Neutrophil (primary cell): ENCODE measurements at regions not wholly inside any gene's neighbourhood (a gene's known extent, or its start where the extent isn't known, plus 50 kb on each side); places are given as distances from the start of the nearest gene placed in this dataset.

Source experiments
- H3K27ac ChIP-seq: fragments of 200-600 bp; sonication (generic); 2 replicates; pipeline ENCODE4 v1.5.1; 2016; ENCODE audit warnings: mild to moderate bottlenecking, moderate library complexity
- H3K27me3 ChIP-seq: fragments of 200-600 bp; sonication (generic); 2 replicates; pipeline ENCODE4 v1.6.0; 2016; ENCODE audit warnings: mild to moderate bottlenecking
- H3K36me3 ChIP-seq: fragments of 200-600 bp; sonication (generic); 2 replicates; pipeline ENCODE4 v1.5.1; 2017
- H3K4me1 ChIP-seq, 2 experiments: fragments of 200-600 bp in 1 of 2; sonication (generic) in 1 of 2; 1 replicate in 1 of 2; 2 replicates in 1 of 2; pipeline versions ENCODE4 v1.5.1 to v1.6.1; 2013 to 2016; ENCODE audit warnings: low read depth in 1 of 2, low read length in 1 of 2, mild to moderate bottlenecking in 1 of 2, moderate library complexity in 1 of 2; ENCODE audit not compliant: control insufficient read depth in 1 of 2, insufficient read depth in 1 of 2
- H3K4me3 ChIP-seq, 2 experiments: fragments of 200-600 bp in 1 of 2; sonication (generic) in 1 of 2; 1 replicate in 1 of 2; 2 replicates in 1 of 2; pipeline ENCODE4 v1.5.1; 2013 to 2016; ENCODE audit warnings: low read depth in 1 of 2, low read length in 1 of 2, mild to moderate bottlenecking in 1 of 2, moderate library complexity in 1 of 2
- H3K9me3 ChIP-seq: fragments of 200-600 bp; sonication (generic); 2 replicates; pipeline ENCODE4 v1.5.1; 2016
- CTCF ChIP-seq: fragments of 200-600 bp; sonication (generic); IDR thresholded peaks from 2 replicates; pipeline ENCODE4 v1.5.1; 2016; ENCODE audit warnings: antibody characterized with exemption

- H3K27me3 ChIP-seq = peaks cover 59% of the 10 kb centered on the region
- no peak overlapping the region for H3K27ac ChIP-seq
- H3K4me3 ChIP-seq = no peak overlapping the region
- no peaks in the 10 kb centered on the region for H3K4me1 ChIP-seq
- TF ChIP-seq CTCF = no peak
- no peaks in the 10 kb centered on the region for H3K36me3 ChIP-seq
- H3K9me3 ChIP-seq = no peaks in the 10 kb centered on the region
Observed at GRCh38 chr11:115654792-115655191, 150.6 kb upstream of the CADM1 start.

- no peaks in the 10 kb centered on the region for H3K9me3 ChIP-seq
- H3K36me3 ChIP-seq = no peaks in the 10 kb centered on the region
- TF ChIP-seq CTCF = no peak
- no peak overlapping the region for H3K4me3 ChIP-seq
- no peaks in the 10 kb centered on the region for H3K4me1 ChIP-seq
- no peak overlapping the region for H3K27ac ChIP-seq
- H3K27me3 ChIP-seq = peaks cover 55% of the 10 kb centered on the region
Observed at GRCh38 chr11:115653926-115654325, 149.7 kb upstream of the CADM1 start.

GRCh38 chr11:115653076-115653475, 148.9 kb upstream of the CADM1 start:
- Histone ChIP-seq H3K4me1 (no peaks in the 10 kb centered on the region), H3K36me3 (no peaks in the 10 kb centered on the region), H3K4me3 (no peak overlapping the region), H3K9me3 (no peaks in the 10 kb centered on the region), H3K27me3 (peaks cover 52% of the 10 kb centered on the region), H3K27ac (no peak overlapping the region)
- no peak for TF ChIP-seq CTCF

- Histone ChIP-seq H3K27me3 (peaks cover 46% of the 10 kb centered on the region), H3K27ac (no peak overlapping the region), H3K9me3 (no peaks in the 10 kb centered on the region), H3K4me3 (no peak overlapping the region), H3K4me1 (no peaks in the 10 kb centered on the region), H3K36me3 (no peaks in the 10 kb centered on the region)
- no peak for TF ChIP-seq CTCF
Observed at GRCh38 chr11:115652496-115652895, 148.3 kb upstream of the CADM1 start.

- no peak for TF ChIP-seq CTCF
- no peaks in the 10 kb centered on the region for H3K4me1 ChIP-seq
- H3K36me3 ChIP-seq = no peaks in the 10 kb centered on the region
- peaks cover 42% of the 10 kb centered on the region for H3K27me3 ChIP-seq
- H3K4me3 ChIP-seq = no peak overlapping the region
- H3K27ac ChIP-seq = no peak overlapping the region
- H3K9me3 ChIP-seq = no peaks in the 10 kb centered on the region
Observed at GRCh38 chr11:115652094-115652493, 147.9 kb upstream of the CADM1 start.

- no peak for TF ChIP-seq CTCF
- Histone ChIP-seq H3K4me3 (no peak overlapping the region), H3K27ac (no peak overlapping the region), H3K9me3 (no peaks in the 10 kb centered on the region), H3K27me3 (peaks cover 43% of the 10 kb centered on the region), H3K36me3 (no peaks in the 10 kb centered on the region), H3K4me1 (no peaks in the 10 kb centered on the region)
Observed at GRCh38 chr11:115649461-115649860, 145.2 kb upstream of the CADM1 start.
